Esophagus squamous epithelium (tissue), 4 donors: ENCODE measurements at regions not wholly inside any gene's neighbourhood (a gene's known extent, or its start where the extent isn't known, plus 50 kb on each side); places are given as distances from the start of the nearest gene placed in this dataset.

Source experiments
- POLR2A ChIP-seq, 4 donors: fragments of 450-650 bp; IDR thresholded peaks; one replicate each; pipeline ENCODE4 v1.6.1; 2017; ENCODE audit warnings: antibody characterized with exemption in 4 of 4, mild to moderate bottlenecking in 4 of 4, moderate library complexity in 3 of 4
- TF ChIP-seq, protein P1 (sequence below), 6 experiments: fragments of 450-650 bp in 4 of 6; fragments of 200-600 bp in 2 of 6; sonication (generic) in 2 of 6; IDR thresholded peaks; one replicate each; pipeline ENCODE4 v1.5.1; 2016 to 2019; ENCODE audit warnings: antibody characterized with exemption in 6 of 6, mild to moderate bottlenecking in 4 of 6, moderate library complexity in 4 of 6

DNA sequence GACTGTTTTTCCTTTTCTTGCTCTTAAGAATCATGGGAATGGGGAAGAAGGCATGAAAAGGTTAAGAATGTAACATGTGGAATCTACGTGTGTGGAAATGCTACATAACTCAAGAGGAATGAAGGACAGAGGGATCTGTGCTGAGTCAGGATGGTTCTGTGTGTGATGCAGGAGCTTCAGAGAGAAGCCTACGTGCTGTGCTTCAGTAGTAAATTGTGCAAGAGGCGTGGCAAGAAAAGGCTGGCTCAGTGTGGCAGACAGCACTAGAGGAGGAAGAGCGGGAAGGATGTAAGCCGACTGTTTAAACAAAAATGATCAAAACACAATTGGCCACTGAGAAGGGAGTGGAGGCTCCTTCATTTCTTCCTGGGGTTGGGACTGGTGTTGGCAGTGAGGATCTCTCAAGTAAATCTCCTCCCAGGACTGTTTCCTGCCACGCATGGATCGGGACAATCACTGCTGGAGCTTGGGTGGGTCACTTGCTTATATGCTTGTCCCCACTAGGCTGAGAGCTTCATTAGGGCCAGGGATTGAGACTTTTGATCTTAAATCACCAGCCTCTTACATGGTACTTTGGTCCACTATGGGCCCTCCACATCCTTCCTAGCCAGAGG is 59.4 kb upstream of the BASP1 start:
- TF ChIP-seq, protein P1, sequence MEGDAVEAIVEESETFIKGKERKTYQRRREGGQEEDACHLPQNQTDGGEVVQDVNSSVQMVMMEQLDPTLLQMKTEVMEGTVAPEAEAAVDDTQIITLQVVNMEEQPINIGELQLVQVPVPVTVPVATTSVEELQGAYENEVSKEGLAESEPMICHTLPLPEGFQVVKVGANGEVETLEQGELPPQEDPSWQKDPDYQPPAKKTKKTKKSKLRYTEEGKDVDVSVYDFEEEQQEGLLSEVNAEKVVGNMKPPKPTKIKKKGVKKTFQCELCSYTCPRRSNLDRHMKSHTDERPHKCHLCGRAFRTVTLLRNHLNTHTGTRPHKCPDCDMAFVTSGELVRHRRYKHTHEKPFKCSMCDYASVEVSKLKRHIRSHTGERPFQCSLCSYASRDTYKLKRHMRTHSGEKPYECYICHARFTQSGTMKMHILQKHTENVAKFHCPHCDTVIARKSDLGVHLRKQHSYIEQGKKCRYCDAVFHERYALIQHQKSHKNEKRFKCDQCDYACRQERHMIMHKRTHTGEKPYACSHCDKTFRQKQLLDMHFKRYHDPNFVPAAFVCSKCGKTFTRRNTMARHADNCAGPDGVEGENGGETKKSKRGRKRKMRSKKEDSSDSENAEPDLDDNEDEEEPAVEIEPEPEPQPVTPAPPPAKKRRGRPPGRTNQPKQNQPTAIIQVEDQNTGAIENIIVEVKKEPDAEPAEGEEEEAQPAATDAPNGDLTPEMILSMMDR (IDR thresholded peaks at IDR 0.05), result peak in 1 of 6 experiments; percentile 11
- TF ChIP-seq POLR2A (IDR thresholded peaks at IDR 0.05), result no peak
